ENCODE measurements at regions not wholly inside any gene's neighbourhood (a gene's known extent, or its start where the extent isn't known, plus 50 kb on each side); places are given as distances from the start of the nearest gene placed in this dataset.

DNA sequence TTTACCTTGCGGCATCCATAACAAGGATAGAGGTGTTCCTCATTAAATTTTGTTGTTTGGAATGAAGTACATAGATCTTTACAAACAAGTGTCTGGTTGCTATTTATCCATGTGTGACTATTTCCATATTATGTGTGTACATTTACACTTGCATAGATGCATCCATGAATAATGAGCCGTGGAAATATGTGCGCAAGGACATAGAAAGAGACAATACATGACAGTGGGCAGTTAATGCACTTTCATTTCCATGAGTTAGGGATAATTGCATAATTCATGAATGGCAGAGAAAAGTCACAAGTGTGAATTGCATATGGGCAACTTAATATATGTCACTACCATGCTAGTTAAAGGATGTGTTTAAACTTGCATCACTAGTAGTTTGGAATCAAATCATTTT lies 338.2 kb upstream of the PITX2 start:
- TF ChIP-seq POLR2A (IDR thresholded peaks at IDR 0.05) (no peak), EP300 (IDR thresholded peaks at IDR 0.05) (no peak)
- TF ChIP-seq, protein P1, sequence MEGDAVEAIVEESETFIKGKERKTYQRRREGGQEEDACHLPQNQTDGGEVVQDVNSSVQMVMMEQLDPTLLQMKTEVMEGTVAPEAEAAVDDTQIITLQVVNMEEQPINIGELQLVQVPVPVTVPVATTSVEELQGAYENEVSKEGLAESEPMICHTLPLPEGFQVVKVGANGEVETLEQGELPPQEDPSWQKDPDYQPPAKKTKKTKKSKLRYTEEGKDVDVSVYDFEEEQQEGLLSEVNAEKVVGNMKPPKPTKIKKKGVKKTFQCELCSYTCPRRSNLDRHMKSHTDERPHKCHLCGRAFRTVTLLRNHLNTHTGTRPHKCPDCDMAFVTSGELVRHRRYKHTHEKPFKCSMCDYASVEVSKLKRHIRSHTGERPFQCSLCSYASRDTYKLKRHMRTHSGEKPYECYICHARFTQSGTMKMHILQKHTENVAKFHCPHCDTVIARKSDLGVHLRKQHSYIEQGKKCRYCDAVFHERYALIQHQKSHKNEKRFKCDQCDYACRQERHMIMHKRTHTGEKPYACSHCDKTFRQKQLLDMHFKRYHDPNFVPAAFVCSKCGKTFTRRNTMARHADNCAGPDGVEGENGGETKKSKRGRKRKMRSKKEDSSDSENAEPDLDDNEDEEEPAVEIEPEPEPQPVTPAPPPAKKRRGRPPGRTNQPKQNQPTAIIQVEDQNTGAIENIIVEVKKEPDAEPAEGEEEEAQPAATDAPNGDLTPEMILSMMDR (IDR thresholded peaks at IDR 0.05): no peak
